HG03558 (cell line): ENCODE measurements at regions not wholly inside any gene's neighbourhood (a gene's known extent, or its start where the extent isn't known, plus 50 kb on each side); places are given as distances from the start of the nearest gene placed in this dataset.

Source experiments
- ATAC-seq: cut with Tn5 transposase; IDR thresholded peaks from one replicate; pipeline ENCODE4 v1.9.1; 2021; ENCODE audit warnings: moderate number of reproducible peaks; ENCODE audit not compliant: unreplicated experiment; ENCODE audit errors: extremely low read depth

GRCh38 chr20:53752971-53753879 is 159.6 kb upstream of the ZNF217 start:
- no peak for ATAC-seq

DNA sequence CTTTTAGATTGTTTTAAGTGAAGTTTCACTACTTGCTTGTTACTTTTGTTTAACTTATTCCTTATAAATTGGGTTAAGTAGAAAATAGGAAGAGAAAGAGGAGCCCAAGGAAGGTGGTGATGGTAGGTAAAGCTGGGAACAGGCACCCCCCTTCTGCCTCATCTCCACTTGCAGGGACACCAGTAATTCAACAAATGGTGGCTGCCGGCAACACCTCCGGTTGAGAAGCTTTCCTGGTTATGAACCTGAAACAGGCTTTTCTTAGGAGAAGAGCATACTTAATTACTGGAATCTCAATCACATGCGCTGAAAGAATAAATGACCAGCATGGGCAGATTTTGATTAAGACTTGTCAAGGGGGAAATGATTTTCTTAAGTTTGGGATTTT is 158.9 kb upstream of the ZNF217 start:
- no peak for ATAC-seq

DNA sequence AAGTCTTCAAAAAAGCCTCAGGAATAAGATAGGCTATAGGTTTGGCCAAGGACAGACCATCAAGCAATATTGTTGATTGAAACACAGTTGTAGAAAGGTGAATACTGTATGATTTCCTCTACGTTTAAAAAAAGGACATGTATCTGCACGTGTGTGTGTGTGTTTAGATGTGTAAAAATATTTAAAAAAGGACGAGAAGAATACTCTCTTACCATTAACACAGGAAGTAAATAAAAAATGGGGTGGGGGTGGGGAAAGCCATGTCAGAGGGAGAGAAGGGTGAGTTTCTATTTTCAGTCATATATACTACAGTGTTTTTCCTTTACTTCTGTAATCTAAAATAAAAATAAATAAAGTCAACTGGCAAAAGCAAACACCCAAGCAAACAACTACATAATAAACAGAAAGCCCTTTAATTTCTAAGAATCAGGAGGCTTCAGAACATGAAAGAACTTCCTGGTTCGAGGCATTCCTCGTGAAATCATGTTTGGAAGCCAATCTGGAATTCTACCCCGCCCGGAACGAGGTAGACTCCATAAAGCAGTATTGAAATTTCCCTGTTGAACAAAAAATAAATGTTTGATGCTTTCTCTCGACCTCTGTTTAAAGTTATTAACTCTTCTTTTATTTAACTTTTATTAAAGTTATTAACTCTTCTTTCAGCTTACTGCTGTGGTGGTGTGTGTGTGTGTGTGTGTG is 158.1 kb upstream of the ZNF217 start:
- no peak for ATAC-seq

- peak; percentile 60 for ATAC-seq
Observed at GRCh38 chr20:53750827-53751619, 157.4 kb upstream of the ZNF217 start.

GRCh38 chr20:53749499-53749898 is 155.9 kb upstream of the ZNF217 start:
- no peak for ATAC-seq

DNA sequence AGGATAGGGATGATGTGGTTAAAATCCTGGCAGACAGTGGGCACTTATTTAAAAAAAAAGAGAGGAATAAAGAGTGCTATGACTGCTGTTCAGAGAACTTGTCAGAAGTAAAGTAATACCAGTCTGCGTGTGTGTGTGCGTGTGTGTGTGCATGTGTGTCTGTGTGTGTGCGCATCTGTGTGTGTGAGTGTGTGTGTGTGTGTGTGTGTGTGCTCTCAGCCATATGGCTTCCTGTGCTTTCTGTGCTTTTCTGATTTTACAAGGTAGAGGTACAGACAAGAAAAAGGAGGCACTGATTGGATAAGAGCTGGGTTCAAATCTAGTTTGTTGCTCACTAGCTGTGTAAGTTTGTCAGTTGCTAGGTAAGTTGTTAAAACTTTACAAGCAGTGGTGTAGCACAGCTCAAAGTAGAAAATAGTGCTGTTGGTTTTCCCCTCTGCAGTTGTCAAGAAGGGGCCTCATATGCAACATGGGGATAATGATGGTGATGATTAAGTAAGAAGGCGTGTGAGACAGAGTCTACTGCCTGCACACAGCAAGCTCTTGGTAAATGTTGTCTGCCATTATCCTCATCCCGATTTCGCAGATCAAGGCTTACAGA is 155.3 kb upstream of the ZNF217 start:
- ATAC-seq: no peak

- ATAC-seq: no peak
Observed at GRCh38 chr20:53748176-53748575, 154.5 kb upstream of the ZNF217 start.

DNA sequence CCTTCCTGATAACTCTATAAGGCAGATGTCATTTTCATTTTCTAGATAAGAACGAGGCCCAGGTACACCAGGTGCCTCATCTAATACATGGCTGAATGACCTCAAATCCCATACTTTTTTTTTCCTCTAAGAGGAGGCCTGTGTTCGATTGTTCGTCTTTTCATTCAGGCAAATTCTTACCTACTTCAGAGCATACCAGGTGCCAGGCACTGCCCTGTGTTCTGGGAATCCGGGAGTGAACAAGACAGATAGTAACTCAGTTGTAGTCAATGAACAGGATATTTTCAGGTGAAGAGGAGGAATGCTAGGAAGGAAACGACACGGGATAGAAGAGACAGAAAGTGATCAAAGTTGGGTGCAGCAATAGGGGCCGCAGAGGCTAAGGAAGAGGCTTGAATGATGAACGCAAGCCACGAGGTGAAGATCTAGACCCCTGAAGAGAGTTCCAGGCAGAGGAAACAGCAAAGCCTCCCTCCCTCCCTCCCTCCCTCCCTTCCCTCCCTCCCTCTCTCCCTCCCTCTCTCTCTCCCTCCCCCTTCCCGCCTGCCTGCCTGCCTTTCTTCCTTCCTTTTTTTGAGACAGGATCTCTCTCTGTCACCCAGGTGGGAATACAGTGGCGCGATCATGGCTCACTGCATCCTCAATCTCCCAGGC is 150.1 kb upstream of the ZNF217 start:
- no peak for ATAC-seq

DNA sequence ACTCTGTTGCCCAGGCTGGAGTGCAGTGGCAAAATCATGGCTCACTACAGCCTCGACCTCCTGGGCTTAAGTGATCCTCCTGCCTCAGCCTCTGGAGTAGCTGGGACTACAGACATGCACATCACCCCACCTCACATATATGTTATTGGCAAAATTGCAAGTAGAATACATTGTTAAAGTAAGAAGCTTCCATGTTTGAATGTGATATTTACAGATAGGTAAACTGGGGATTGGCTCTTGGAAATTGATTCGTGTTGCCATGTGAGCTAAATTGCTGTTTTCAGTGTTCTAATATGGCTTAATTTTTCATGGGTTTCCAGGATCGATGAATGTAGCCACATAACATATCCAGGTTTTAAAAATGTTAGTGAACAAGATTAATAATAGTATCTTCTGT is 149.0 kb upstream of the ZNF217 start:
- ATAC-seq: no peak

GRCh38 chr20:53741726-53742028 is 148.0 kb upstream of the ZNF217 start:
- ATAC-seq: no peak

DNA sequence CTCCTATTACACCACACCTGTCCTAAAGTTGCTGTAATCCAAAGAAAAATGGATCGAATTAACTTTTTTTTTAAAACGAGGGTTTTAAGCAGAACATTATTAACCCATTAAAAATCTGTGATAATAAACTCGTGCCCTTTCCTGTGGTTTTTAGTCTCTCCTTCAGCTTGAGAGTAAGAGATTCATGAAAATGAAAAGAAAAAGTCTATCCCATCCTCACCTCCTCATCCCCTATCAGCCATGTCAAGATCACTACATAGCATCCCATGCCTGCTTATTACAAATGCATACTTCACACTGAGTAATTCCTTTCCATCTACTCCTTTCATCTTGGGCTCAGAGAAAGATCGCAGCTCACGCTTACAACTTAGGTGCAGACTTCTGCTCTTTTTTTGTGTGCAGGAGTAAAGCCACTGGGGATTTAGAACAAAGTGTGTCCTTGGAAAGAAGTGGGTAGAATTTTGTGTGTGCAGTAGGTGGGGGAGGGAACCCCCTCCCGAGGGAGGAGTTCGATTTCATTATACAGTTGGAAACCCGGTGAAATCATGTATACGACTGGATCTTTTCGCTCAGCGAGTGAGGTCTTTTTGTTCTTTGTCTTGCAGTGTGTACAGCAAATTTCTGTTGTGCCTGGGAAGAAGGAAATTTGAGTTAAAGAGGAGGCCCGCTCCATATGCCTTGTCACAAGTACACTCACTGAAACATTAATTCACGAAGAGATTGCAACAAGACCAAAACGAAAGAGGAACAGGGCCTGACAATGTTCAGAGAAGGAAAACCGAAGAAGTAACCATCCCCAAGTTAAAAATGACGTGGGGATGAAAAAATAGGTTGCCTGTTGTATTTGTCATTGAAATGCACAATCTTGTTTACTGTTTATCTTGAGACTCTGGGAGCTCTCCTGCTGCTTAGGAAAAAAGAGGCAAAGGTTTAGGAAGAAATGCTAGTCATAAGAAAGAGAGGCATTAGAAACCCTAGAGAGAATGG is 146.5 kb upstream of the ZNF217 start:
- ATAC-seq: no peak

GRCh38 chr20:53738945-53739798 is 145.5 kb upstream of the ZNF217 start:
- ATAC-seq: no peak

GRCh38 chr20:53738039-53738944 is 144.7 kb upstream of the ZNF217 start:
- no peak for ATAC-seq

DNA sequence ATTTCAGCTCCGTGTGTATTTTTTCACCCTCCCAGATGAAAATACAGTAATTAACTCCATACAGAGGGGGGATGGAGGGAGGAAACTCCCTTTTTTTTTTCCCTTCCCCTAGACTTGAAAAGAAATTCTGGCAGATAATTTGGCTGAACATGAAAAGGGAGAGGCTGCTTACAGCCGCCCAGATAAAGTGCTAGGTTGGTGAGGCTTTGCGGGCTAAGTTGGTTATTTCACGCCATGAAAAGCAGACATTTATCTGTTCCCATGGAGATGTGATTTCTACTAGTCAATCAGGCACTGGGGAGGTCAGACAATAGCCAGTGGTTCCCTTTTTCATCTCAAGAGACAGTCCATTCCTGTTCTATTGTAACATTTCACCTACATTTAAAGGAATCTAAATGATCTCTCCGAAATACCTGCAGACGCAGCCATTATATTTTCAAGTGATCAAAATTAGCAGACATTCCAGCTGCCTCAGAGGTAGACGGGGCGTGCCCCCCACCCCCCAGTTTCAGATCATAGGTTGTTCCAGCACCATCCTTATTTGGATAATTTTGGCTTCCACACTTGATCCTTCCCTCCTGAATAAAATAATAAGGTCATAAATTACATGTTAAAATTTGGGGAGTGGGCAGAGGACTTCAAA is 143.9 kb upstream of the ZNF217 start:
- no peak for ATAC-seq

- ATAC-seq: no peak
Observed at GRCh38 chr20:53736757-53737395, 143.2 kb upstream of the ZNF217 start.

GRCh38 chr20:53736122-53736756 is 142.6 kb upstream of the ZNF217 start:
- no peak for ATAC-seq
